ENCODE measurements at regions not wholly inside any gene's neighbourhood (a gene's known extent, or its start where the extent isn't known, plus 50 kb on each side); places are given as distances from the start of the nearest gene placed in this dataset.

- H3K4me3 ChIP-seq (ENCODE audit: control insufficient read depth, low read depth, low read length): no peak overlapping the region
- no peak for TF ChIP-seq CTCF (IDR thresholded peaks at IDR 0.05; ENCODE audit: control insufficient read depth, insufficient read depth, low read depth, low read length, missing control alignments)
- no peak for DNase-seq (ENCODE audit: low read depth)
Measured at GRCh38 chr13:106178816-106179215, 356.6 kb downstream of the EFNB2 start.

GRCh38 chr13:106177146-106177545 is 358.3 kb downstream of the EFNB2 start:
- no peak overlapping the region for H3K4me3 ChIP-seq (ENCODE audit: control insufficient read depth, low read depth, low read length)
- TF ChIP-seq CTCF (IDR thresholded peaks at IDR 0.05; ENCODE audit: control insufficient read depth, insufficient read depth, low read depth, low read length, missing control alignments): no peak

GRCh38 chr13:106176117-106176516 is 359.3 kb downstream of the EFNB2 start:
- no peak overlapping the region for H3K4me3 ChIP-seq (ENCODE audit: control insufficient read depth, low read depth, low read length)

More at GRCh38 chr13:106177146-106177545, 358.3 kb downstream of the EFNB2 start:
- no peak for DNase-seq (ENCODE audit: low read depth)

GRCh38 chr13:106173891-106174610 is 361.4 kb downstream of the EFNB2 start:
- H3K4me3 ChIP-seq (ENCODE audit: control insufficient read depth, low read depth, low read length): no peak overlapping the region
- DNase-seq (ENCODE audit: low read depth): no peak
- TF ChIP-seq CTCF (IDR thresholded peaks at IDR 0.05; ENCODE audit: control insufficient read depth, insufficient read depth, low read depth, low read length, missing control alignments): no peak

More at GRCh38 chr13:106176117-106176516, 359.3 kb downstream of the EFNB2 start:
- TF ChIP-seq CTCF (IDR thresholded peaks at IDR 0.05; ENCODE audit: control insufficient read depth, insufficient read depth, low read depth, low read length, missing control alignments): no peak
- peak; percentile 46 for DNase-seq (ENCODE audit: low read depth)

- TF ChIP-seq CTCF (IDR thresholded peaks at IDR 0.05; ENCODE audit: control insufficient read depth, insufficient read depth, low read depth, low read length, missing control alignments): no peak
- DNase-seq (ENCODE audit: low read depth): no peak
- no peak overlapping the region for H3K4me3 ChIP-seq (ENCODE audit: control insufficient read depth, low read depth, low read length)
Measured at GRCh38 chr13:106173346-106173745, 362.1 kb downstream of the EFNB2 start.

GRCh38 chr13:106172176-106172905 is 363.1 kb downstream of the EFNB2 start:
- DNase-seq (ENCODE audit: low read depth): no peak
- no peak for TF ChIP-seq CTCF (IDR thresholded peaks at IDR 0.05; ENCODE audit: control insufficient read depth, insufficient read depth, low read depth, low read length, missing control alignments)
- no peak overlapping the region for H3K4me3 ChIP-seq (ENCODE audit: control insufficient read depth, low read depth, low read length)

Data from AG09309 (cell line).